ENCODE measurements at regions not wholly inside any gene's neighbourhood (a gene's known extent, or its start where the extent isn't known, plus 50 kb on each side); places are given as distances from the start of the nearest gene placed in this dataset.
"Not testable (repeated sequence)": the region's sequence is repeated elsewhere in the genome, so short reads cannot be mapped to it uniquely, and the experiment has no call there.

DNA sequence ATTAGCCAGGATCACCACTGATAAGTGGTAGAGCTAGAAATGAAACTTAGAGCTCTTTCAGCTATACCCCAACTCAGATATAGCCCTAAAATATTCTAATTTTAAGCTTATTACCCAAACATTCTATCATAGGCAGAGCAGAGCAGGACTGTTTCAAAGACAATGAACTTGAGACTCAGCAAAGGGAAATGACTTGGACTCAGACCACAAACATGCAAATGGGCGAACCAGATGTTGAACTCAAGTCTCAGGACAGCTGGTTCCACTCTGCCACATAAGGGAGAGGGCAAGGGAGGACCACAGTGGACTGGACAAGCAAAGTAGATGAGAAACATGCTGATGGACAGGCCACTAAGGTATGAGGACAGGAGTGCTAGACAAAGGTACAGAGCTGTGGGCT, 315.3 kb downstream of the OMA1 start:
- TF ChIP-seq, protein P1, sequence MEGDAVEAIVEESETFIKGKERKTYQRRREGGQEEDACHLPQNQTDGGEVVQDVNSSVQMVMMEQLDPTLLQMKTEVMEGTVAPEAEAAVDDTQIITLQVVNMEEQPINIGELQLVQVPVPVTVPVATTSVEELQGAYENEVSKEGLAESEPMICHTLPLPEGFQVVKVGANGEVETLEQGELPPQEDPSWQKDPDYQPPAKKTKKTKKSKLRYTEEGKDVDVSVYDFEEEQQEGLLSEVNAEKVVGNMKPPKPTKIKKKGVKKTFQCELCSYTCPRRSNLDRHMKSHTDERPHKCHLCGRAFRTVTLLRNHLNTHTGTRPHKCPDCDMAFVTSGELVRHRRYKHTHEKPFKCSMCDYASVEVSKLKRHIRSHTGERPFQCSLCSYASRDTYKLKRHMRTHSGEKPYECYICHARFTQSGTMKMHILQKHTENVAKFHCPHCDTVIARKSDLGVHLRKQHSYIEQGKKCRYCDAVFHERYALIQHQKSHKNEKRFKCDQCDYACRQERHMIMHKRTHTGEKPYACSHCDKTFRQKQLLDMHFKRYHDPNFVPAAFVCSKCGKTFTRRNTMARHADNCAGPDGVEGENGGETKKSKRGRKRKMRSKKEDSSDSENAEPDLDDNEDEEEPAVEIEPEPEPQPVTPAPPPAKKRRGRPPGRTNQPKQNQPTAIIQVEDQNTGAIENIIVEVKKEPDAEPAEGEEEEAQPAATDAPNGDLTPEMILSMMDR (IDR thresholded peaks at IDR 0.05), result no peak
- H3K9me3 Mint-ChIP-seq, result no peaks in the 10 kb centered on the region
- no peak overlapping the region for H3K4me3 Mint-ChIP-seq
- no peaks in the 10 kb centered on the region for H3K4me1 Mint-ChIP-seq (ENCODE audit: low read depth)
- peaks cover 2% of the 10 kb centered on the region; the same call in 1 of the 2 replicates for H3K27me3 Mint-ChIP-seq (ENCODE audit: insufficient read depth)
- DNase-seq, result no peak
- H3K27ac Mint-ChIP-seq, result no peak overlapping the region
- H3K36me3 Mint-ChIP-seq (ENCODE audit: low read depth), result no peaks in the 10 kb centered on the region

DNA sequence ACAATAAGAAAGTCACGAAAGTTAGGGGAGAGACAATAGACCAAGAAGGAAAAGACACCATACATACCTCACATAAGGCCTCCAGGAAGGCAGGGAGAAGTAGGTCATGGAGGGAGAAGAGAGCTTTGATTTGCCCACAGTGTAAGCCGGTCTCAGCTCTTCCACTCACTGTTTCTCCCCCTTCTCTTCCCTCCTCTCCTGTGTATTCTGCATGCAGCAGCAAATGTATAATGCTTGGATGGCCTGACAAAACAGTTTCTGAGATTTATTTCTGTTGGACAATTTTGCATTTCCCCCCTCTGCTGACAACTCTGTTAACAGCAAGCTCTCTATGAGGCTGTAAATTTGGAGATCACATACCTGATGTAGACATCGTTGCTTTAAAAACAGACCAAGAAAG, 318.9 kb downstream of the OMA1 start:
- H3K9me3 Mint-ChIP-seq, result no peaks in the 10 kb centered on the region
- no peaks in the 10 kb centered on the region for H3K36me3 Mint-ChIP-seq (ENCODE audit: low read depth)
- no peaks in the 10 kb centered on the region for H3K4me1 Mint-ChIP-seq (ENCODE audit: low read depth)
- H3K4me3 Mint-ChIP-seq, result no peak overlapping the region
- H3K27me3 Mint-ChIP-seq (ENCODE audit: insufficient read depth), result 0 out of 2 replicates have a peak, but pooled peaks cover 2% of the 10 kb centered on the region
- no peak for DNase-seq
- no peak overlapping the region for H3K27ac Mint-ChIP-seq
- TF ChIP-seq, protein P1 (IDR thresholded peaks at IDR 0.05), result no peak

DNA sequence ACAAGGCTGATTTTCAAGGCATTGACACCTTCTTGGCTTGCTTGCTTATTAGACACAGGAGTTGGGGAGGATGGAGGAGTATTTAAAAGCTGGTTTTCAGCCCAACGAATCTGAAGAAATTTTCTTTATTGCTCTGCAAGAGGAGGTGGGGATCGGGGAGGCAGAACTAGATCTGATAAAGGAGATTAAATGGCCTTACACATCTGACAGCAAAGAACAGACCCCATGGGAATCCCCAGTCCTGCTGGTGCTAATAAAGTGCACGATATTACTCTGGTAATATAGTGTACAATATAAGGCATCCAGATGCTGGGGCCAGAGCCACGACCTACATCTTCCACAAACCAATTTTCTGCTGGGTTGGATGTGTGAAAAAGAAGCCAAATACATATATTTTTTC, 323.0 kb downstream of the OMA1 start:
- Mint-ChIP-seq H3K9me3 (no peaks in the 10 kb centered on the region), H3K27me3 (ENCODE audit: insufficient read depth) (no peaks in the 10 kb centered on the region), H3K36me3 (ENCODE audit: low read depth) (no peaks in the 10 kb centered on the region), H3K27ac (no peak overlapping the region), H3K4me1 (ENCODE audit: low read depth) (no peaks in the 10 kb centered on the region), H3K4me3 (no peak overlapping the region)
- TF ChIP-seq, protein P1 (IDR thresholded peaks at IDR 0.05), result no peak
- no peak for DNase-seq

DNA sequence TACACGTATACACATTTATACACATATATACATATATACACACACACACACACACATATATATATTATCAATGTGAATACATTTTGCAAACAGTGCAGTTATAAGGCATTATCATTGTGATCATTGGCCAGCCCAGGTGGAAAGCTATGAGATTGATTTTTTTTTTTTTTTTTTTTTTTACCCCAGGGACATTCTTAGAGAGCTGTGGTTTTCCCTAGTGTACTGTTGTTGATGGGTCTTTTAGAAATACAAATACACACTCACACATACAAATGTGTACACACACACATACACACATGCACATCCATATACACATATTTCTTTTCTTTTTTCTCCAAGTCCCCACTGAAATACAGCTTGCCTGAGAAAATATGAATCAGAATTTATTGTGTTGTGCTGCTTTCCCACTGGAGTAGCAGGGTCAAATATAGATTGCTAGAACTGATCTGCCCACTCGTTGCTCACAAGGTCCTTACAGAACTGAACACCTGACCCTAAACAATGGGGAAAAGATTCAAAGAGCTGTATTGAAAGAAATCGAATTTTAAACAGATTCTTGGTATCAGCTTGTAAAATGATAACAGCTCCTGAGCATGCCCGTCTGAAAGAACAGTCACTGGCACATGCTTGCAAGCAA, 325.6 kb downstream of the OMA1 start:
- Mint-ChIP-seq H3K4me1 (ENCODE audit: low read depth) (no peaks in the 10 kb centered on the region), H3K36me3 (ENCODE audit: low read depth) (no peaks in the 10 kb centered on the region), H3K27ac (no peak overlapping the region), H3K9me3 (no peaks in the 10 kb centered on the region), H3K4me3 (no peak overlapping the region), H3K27me3 (ENCODE audit: insufficient read depth) (no peaks in the 10 kb centered on the region)
- TF ChIP-seq, protein P1 (IDR thresholded peaks at IDR 0.05), result no peak
- DNase-seq, result no peak

DNA sequence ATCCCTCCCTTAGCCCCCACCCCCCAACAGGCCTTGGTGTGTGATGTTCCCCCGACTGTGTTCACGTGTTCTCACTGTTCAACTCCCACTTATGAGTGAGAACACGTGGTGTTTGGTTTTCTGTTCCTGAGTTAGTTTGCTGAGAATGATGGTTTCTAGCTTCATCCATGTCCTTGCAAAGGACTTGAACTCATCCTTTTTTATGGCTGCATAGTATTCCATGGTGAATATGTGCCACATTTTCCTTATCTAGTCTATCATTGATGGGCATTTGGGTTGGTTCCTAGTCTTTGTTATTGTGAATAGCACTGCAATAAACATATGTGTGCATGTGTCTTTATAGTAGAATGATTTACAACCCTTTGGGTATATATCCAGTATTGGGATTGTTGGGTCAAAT, 330.4 kb downstream of the OMA1 start:
- DNase-seq; H3K4me3 Mint-ChIP-seq; H3K27me3 Mint-ChIP-seq (ENCODE audit: insufficient read depth); H3K36me3 Mint-ChIP-seq (ENCODE audit: low read depth); H3K9me3 Mint-ChIP-seq; H3K27ac Mint-ChIP-seq; H3K4me1 Mint-ChIP-seq (ENCODE audit: low read depth): not testable (repeated sequence)

GRCh38 chr1:58214674-58215073, 331.9 kb downstream of the OMA1 start:
- Mint-ChIP-seq H3K4me3 (no peak overlapping the region), H3K4me1 (ENCODE audit: low read depth) (no peaks in the 10 kb centered on the region), H3K27ac (no peak overlapping the region), H3K27me3 (ENCODE audit: insufficient read depth) (no peaks in the 10 kb centered on the region), H3K9me3 (peaks cover 7% of the 10 kb centered on the region), H3K36me3 (ENCODE audit: low read depth) (no peaks in the 10 kb centered on the region)
- TF ChIP-seq, protein P1 (IDR thresholded peaks at IDR 0.05), result no peak
- no peak for DNase-seq

All from HFFc6 (cell line).